AG09309 (cell line): ENCODE measurements at regions not wholly inside any gene's neighbourhood (a gene's known extent, or its start where the extent isn't known, plus 50 kb on each side); places are given as distances from the start of the nearest gene placed in this dataset.

Experiments
- DNase-seq: peaks from one replicate; pipeline ENCODE4 v3.0.0-alpha.2; 2010; ENCODE audit warnings: low read depth
- H3K4me3 ChIP-seq: 2 replicates; pipeline ENCODE4 v1.5.1; 2011; ENCODE audit warnings: mild to moderate bottlenecking, low read depth, low read length, moderate library complexity; ENCODE audit not compliant: control insufficient read depth
- CTCF ChIP-seq: IDR thresholded peaks from 2 replicates; pipeline ENCODE4 v1.5.1; 2011; ENCODE audit warnings: mild to moderate bottlenecking, low read depth, low read length, inconsistent platforms; ENCODE audit not compliant: insufficient read depth, control insufficient read depth; ENCODE audit errors: missing control alignments

- no peak overlapping the region for H3K4me3 ChIP-seq
- no peak for TF ChIP-seq CTCF
- no peak for DNase-seq
These were observed 508.3 kb downstream of the TSN start for GRCh38 chr2:122263746-122264145.

GRCh38 chr2:122266636-122267035 is 511.2 kb downstream of the TSN start:
- TF ChIP-seq CTCF: no peak
- no peak for DNase-seq

GRCh38 chr2:122267947-122268346 is 512.5 kb downstream of the TSN start:
- no peak for DNase-seq

More at GRCh38 chr2:122266636-122267035, 511.2 kb downstream of the TSN start:
- no peak overlapping the region for H3K4me3 ChIP-seq

GRCh38 chr2:122273785-122274419 is 518.5 kb downstream of the TSN start:
- no peak for DNase-seq
- no peak overlapping the region for H3K4me3 ChIP-seq
- TF ChIP-seq CTCF: no peak

More at GRCh38 chr2:122267947-122268346, 512.5 kb downstream of the TSN start:
- TF ChIP-seq CTCF: no peak
- H3K4me3 ChIP-seq: no peak overlapping the region

- DNase-seq: no peak
- no peak for TF ChIP-seq CTCF
- no peak overlapping the region for H3K4me3 ChIP-seq
These were observed 522.5 kb downstream of the TSN start for GRCh38 chr2:122277956-122278355.

GRCh38 chr2:122300758-122301157 is 545.3 kb downstream of the TSN start:
- no peak overlapping the region for H3K4me3 ChIP-seq
- TF ChIP-seq CTCF: no peak
- no peak for DNase-seq
